MM.1S (cell line): ENCODE measurements at regions not wholly inside any gene's neighbourhood (a gene's known extent, or its start where the extent isn't known, plus 50 kb on each side); places are given as distances from the start of the nearest gene placed in this dataset.

Source experiments
- DNase-seq: peaks from one replicate; pipeline ENCODE4 v3.0.0-alpha.2; 2015
- H2AFZ ChIP-seq: fragments of 300-600 bp; sonication (generic); 2 replicates; pipeline ENCODE4 v1.6.0; 2016; ENCODE audit warnings: antibody characterized with exemption, low read length
- H3F3A ChIP-seq: fragments of 300-600 bp; sonication (generic); 2 replicates; pipeline ENCODE4 v1.6.1; 2016; ENCODE audit warnings: mild to moderate bottlenecking, antibody characterized with exemption, low read length, moderate library complexity, mixed read lengths; ENCODE audit not compliant: insufficient read depth
- H3K27ac ChIP-seq: fragments of 300-600 bp; sonication (generic); 2 replicates; pipeline ENCODE4 v1.5.1; 2016; ENCODE audit warnings: mild to moderate bottlenecking, low read length
- H3K27me3 ChIP-seq: fragments of 300-600 bp; sonication (generic); replicated peaks from 2 replicates; pipeline ENCODE4 v1.6.0; 2016; ENCODE audit warnings: low read length; ENCODE audit not compliant: insufficient read depth
- H3K36me3 ChIP-seq: fragments of 300-600 bp; sonication (generic); replicated peaks from 2 replicates; pipeline ENCODE4 v1.6.1; 2016; ENCODE audit warnings: mild to moderate bottlenecking, low read length, mixed read lengths; ENCODE audit not compliant: insufficient read depth
- H3K4me1 ChIP-seq: fragments of 300-600 bp; sonication (generic); 2 replicates; pipeline ENCODE4 v1.6.1; 2016; ENCODE audit warnings: low read length, mixed read lengths
- H3K4me2 ChIP-seq: fragments of 300-600 bp; sonication (generic); 2 replicates; pipeline ENCODE4 v1.6.0; 2016; ENCODE audit warnings: low read depth, low read length
- H3K4me3 ChIP-seq: fragments of 300-600 bp; sonication (generic); 2 replicates; pipeline ENCODE4 v1.5.1; 2016; ENCODE audit warnings: low read length, mixed read lengths
- H3K79me2 ChIP-seq: fragments of 300-600 bp; sonication (generic); 2 replicates; pipeline ENCODE4 v1.6.1; 2016; ENCODE audit warnings: mixed run types, low read length, mixed read lengths
- H3K9ac ChIP-seq: fragments of 300-600 bp; sonication (generic); 2 replicates; pipeline ENCODE4 v1.6.1; 2016; ENCODE audit warnings: low read length, mixed read lengths
- H3K9me2 ChIP-seq: fragments of 300-600 bp; sonication (generic); replicated peaks from 2 replicates; pipeline ENCODE4 v1.6.1; 2016; ENCODE audit warnings: mild to moderate bottlenecking, low read length, mixed read lengths; ENCODE audit not compliant: insufficient read depth
- H3K9me3 ChIP-seq: fragments of 300-600 bp; sonication (generic); replicated peaks from 2 replicates; pipeline ENCODE4 v1.6.1; 2016; ENCODE audit warnings: mild to moderate bottlenecking, low read length, mixed read lengths; ENCODE audit not compliant: insufficient read depth
- H4K20me1 ChIP-seq: fragments of 300-600 bp; sonication (generic); 2 replicates; pipeline ENCODE4 v1.6.1; 2016; ENCODE audit warnings: mild to moderate bottlenecking, low read length, moderate library complexity, mixed read lengths; ENCODE audit not compliant: insufficient read depth
- EZH2 ChIP-seq: fragments of 300-600 bp; sonication (generic); optimal IDR thresholded peaks from 2 replicates; pipeline ENCODE3; 2017; ENCODE audit warnings: low read depth, mild to moderate bottlenecking, antibody characterized with exemption, low read length, mixed read lengths
- EZH2phosphoT487 ChIP-seq: fragments of 300-600 bp; sonication (generic); IDR thresholded peaks from 2 replicates; pipeline ENCODE4 v1.6.1; 2018; ENCODE audit warnings: antibody characterized with exemption, low read length
- TF ChIP-seq, protein P1 (sequence below): fragments of 300-600 bp; sonication (generic); IDR thresholded peaks from 2 replicates; pipeline ENCODE4 v1.5.1; 2016; ENCODE audit warnings: antibody characterized with exemption, low read length, mixed read lengths

DNA sequence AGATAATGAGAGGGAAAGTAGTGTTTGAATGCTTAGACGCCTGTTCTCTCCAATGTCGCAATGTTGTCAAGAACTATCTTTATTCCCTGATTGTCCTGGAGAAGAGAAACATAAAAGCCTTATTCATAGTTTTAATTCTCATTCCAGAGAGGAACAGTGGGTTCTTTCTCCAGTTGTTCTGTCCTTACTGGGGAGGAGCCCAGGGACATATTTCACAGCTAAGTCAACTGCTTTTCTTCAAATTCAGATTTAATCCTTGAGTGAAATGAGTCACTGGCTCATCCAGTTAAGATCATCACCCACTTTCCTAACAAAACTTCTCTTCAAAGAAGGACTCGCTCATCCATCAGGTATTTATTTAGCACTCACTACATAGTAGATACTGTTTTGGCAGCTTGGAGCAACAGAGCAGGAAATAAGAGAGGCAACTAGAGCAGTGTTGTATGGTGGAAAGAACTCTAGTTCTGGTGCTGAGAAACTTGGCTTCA is 365.7 kb upstream of the USP24 start:
- H3K4me1 ChIP-seq = no peaks in the 10 kb centered on the region
- TF ChIP-seq EZH2phosphoT487 (no peak), EZH2 (no peak)
- TF ChIP-seq, protein P1, sequence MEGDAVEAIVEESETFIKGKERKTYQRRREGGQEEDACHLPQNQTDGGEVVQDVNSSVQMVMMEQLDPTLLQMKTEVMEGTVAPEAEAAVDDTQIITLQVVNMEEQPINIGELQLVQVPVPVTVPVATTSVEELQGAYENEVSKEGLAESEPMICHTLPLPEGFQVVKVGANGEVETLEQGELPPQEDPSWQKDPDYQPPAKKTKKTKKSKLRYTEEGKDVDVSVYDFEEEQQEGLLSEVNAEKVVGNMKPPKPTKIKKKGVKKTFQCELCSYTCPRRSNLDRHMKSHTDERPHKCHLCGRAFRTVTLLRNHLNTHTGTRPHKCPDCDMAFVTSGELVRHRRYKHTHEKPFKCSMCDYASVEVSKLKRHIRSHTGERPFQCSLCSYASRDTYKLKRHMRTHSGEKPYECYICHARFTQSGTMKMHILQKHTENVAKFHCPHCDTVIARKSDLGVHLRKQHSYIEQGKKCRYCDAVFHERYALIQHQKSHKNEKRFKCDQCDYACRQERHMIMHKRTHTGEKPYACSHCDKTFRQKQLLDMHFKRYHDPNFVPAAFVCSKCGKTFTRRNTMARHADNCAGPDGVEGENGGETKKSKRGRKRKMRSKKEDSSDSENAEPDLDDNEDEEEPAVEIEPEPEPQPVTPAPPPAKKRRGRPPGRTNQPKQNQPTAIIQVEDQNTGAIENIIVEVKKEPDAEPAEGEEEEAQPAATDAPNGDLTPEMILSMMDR = no peak
- DNase-seq = no peak
- H3K4me3 ChIP-seq = no peak overlapping the region
- no peaks in the 10 kb centered on the region for H3K79me2 ChIP-seq
- H3K27me3 ChIP-seq = no peaks in the 10 kb centered on the region
- H2AFZ ChIP-seq = no peak overlapping the region
- H3K27ac ChIP-seq = no peak overlapping the region
- no peak overlapping the region for H3K9ac ChIP-seq
- no peaks in the 10 kb centered on the region; the same call in 1 of the 2 replicates for H3K9me2 ChIP-seq
- no peaks in the 10 kb centered on the region for H3K9me3 ChIP-seq
- no peaks in the 10 kb centered on the region for H3K36me3 ChIP-seq
- no peak overlapping the region for H3K4me2 ChIP-seq
- no peaks in the 10 kb centered on the region for H3F3A ChIP-seq
- H4K20me1 ChIP-seq = no peaks in the 10 kb centered on the region

DNA sequence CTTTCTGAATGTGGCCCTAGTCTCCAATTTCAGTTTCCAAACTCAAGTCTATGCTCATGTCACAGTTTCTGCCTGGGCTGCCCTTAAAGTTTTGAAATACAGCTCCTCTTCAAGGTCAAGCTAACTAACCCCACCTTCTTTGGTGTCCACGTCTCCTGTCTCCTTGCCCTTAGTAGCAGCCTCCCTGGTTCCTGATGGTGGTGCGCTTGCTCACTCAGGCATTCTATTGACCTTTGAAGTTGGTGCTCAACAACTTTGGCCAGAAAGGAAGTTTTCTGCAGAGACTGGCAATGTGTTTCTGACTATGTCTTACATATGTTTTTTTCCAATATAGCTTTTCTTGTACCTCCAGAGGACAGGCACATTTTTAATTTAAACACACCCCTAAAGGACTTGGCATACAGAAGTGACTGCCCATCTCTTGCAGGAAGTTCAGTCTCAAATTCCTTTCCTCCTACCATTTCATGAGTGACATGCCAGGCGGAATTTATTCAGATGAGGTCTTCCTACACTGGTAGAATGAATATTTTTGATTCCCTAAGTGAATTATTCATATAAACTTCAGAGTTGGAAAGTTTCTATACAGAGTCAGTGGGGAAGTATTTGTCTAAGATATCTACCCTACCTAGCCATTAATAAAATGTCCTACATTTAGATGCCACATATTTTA is 364.3 kb upstream of the USP24 start:
- Histone ChIP-seq H3K27ac (no peak overlapping the region), H3K4me2 (no peak overlapping the region), H3K9me2 (no peaks in the 10 kb centered on the region; the same call in 1 of the 2 replicates), H3K79me2 (no peaks in the 10 kb centered on the region), H3K9me3 (no peaks in the 10 kb centered on the region), H3F3A (no peaks in the 10 kb centered on the region), H2AFZ (no peak overlapping the region), H3K4me3 (no peak overlapping the region), H3K4me1 (no peaks in the 10 kb centered on the region), H3K36me3 (no peaks in the 10 kb centered on the region), H3K9ac (no peak overlapping the region), H4K20me1 (no peaks in the 10 kb centered on the region), H3K27me3 (no peaks in the 10 kb centered on the region)
- no peak for DNase-seq
- TF ChIP-seq EZH2phosphoT487 = no peak
- TF ChIP-seq, protein P1 = no peak
- no peak for TF ChIP-seq EZH2

DNA sequence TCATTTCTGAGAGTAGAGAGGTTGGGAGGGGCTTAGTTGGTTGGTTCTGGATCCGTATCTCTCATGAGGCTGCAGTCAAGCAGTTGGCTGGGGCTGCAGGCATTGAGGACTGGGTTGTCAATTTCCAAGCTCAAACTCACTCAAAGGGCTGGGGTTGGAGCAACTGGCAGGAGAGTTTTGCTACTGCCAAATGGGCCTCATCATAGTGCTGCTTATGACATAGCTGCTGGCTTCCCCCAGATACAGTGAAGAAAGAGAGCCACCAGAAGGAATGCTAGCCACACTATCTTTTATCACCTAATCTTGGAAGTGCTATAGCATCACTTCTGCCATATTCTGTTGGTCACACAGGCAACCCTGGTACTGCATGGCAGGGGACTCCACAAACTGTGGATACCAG is 363.5 kb upstream of the USP24 start:
- no peak overlapping the region for H2AFZ ChIP-seq
- H3K36me3 ChIP-seq = no peaks in the 10 kb centered on the region
- no peak overlapping the region for H3K27ac ChIP-seq
- DNase-seq = no peak
- H3K27me3 ChIP-seq = no peaks in the 10 kb centered on the region
- H4K20me1 ChIP-seq = no peaks in the 10 kb centered on the region
- TF ChIP-seq EZH2phosphoT487 (no peak), EZH2 (no peak)
- TF ChIP-seq, protein P1 = no peak
- no peaks in the 10 kb centered on the region for H3K9me3 ChIP-seq
- no peaks in the 10 kb centered on the region for H3K4me1 ChIP-seq
- no peaks in the 10 kb centered on the region for H3F3A ChIP-seq
- no peak overlapping the region for H3K4me2 ChIP-seq
- H3K79me2 ChIP-seq = no peaks in the 10 kb centered on the region
- no peaks in the 10 kb centered on the region; the same call in 1 of the 2 replicates for H3K9me2 ChIP-seq
- H3K9ac ChIP-seq = no peak overlapping the region
- H3K4me3 ChIP-seq = no peak overlapping the region
